Spinal cord (tissue), 9 donors: ENCODE measurements at regions not wholly inside any gene's neighbourhood (a gene's known extent, or its start where the extent isn't known, plus 50 kb on each side); places are given as distances from the start of the nearest gene placed in this dataset.
A peak's percentile ranks its signal among the peaks of the same experiment; 100 is the strongest.

ENCODE experiments used
- DNase-seq, 6 donors: peaks; one replicate each; pipeline versions ENCODE4 v3.0.0 to v3.0.0-alpha.2; 2013 to 2015; ENCODE audit warnings: low spot score in 6 of 6, low read depth in 4 of 6
- H3K27ac ChIP-seq: one replicate; pipeline ENCODE4 v1.5.1; 2013; ENCODE audit warnings: low read depth, low read length, control low read depth
- H3K27me3 ChIP-seq: one replicate; pipeline ENCODE4 v1.6.1; 2013; ENCODE audit warnings: low read length; ENCODE audit not compliant: control insufficient read depth, insufficient read depth
- H3K36me3 ChIP-seq: one replicate; pipeline ENCODE4 v1.6.1; 2013; ENCODE audit warnings: low read length; ENCODE audit not compliant: control insufficient read depth, insufficient read depth
- H3K4me1 ChIP-seq: one replicate; pipeline ENCODE4 v1.6.1; 2013; ENCODE audit warnings: low read length; ENCODE audit not compliant: control insufficient read depth, insufficient read depth
- H3K4me3 ChIP-seq: one replicate; pipeline ENCODE4 v1.5.1; 2013; ENCODE audit warnings: low read depth, low read length, control low read depth
- H3K9me3 ChIP-seq: one replicate; pipeline ENCODE4 v1.6.1; 2013; ENCODE audit warnings: low read length; ENCODE audit not compliant: control insufficient read depth, insufficient read depth
- WGBS: methylation state at CpG from one replicate; pipeline ENCODE4 v1.1.5; 2013; ENCODE audit warnings: missing lambda C conversion rate; ENCODE audit not compliant: insufficient coverage; 5-methylcytosine and 5-hydroxymethylcytosine counted together
- donor health status: healthy.

DNA sequence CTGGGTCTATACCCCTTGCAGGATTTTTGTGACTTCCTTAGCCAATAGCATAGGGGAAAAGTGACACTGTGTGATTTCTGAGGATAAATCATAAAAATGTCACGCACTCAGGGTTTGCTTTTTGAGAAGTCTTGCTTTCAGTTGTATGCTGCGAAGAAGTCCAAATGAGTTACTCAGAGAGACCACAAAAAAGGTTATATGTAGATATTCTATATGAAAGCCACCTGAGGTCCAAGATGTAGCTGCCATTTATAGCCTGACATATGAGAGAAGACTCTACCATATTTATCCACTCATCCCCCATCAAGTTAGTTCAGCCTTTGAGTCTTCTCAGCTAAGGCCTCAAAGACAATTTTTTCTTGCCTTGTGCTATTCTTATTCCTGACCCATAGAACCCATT, 488.3 kb upstream of the MAP2 start:
- H3K4me1 ChIP-seq = no peaks in the 10 kb centered on the region
- DNase-seq = no peak
- WGBS = 94% methylated on average over 2 of the region's 2 CpGs
- H3K9me3 ChIP-seq = no peaks in the 10 kb centered on the region
- no peaks in the 10 kb centered on the region for H3K27me3 ChIP-seq
- no peaks in the 10 kb centered on the region for H3K36me3 ChIP-seq
- no peak overlapping the region for H3K4me3 ChIP-seq
- H3K27ac ChIP-seq = no peak overlapping the region

DNA sequence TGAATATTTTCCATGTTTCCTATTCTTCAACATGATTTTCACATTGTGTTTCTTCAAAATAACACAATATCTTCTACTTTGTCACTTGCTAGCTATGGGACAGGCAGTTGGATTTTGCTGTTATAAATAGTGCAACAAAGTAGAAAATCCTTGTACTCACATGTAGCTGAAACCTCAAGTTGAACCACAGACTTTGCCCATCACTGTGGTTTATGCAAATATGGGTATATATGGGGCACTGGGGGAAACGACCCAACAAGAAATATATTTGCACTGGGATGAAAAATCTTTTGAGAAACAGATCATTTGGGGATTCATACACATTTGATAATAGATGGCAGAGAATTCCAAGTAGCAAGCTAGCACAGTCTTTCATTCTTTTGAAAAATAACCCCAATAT, 486.3 kb upstream of the MAP2 start:
- no peaks in the 10 kb centered on the region for H3K27me3 ChIP-seq
- H3K4me1 ChIP-seq = no peaks in the 10 kb centered on the region
- no peak overlapping the region for H3K27ac ChIP-seq
- no peaks in the 10 kb centered on the region for H3K9me3 ChIP-seq
- H3K36me3 ChIP-seq = no peaks in the 10 kb centered on the region
- no peak for DNase-seq
- no peak overlapping the region for H3K4me3 ChIP-seq
- WGBS = no CpG with 5 or more reads among the region's 1 CpG

DNA sequence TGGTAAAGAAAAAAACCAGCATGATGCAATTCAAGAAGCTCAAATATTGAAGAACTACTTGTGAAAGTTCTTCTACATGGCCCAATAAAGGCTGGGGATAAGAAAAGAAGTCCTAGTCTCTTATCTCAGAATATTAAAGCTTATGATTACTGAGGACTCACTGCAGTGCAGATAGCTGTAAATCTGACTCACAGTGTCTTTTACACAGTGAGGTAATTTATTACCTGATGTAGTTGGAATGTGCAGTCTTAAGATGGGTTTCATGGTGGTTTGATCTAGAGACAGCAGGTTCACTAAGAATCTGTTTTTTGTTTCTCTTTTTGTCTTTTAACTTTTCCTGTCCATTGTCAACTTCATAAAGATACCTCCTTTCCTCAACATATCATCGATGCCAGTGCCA, 484.0 kb upstream of the MAP2 start:
- DNase-seq = no peak
- no peaks in the 10 kb centered on the region for H3K4me1 ChIP-seq
- H3K4me3 ChIP-seq = no peak overlapping the region
- 100% methylated on average over 1 of the region's 1 CpG for WGBS
- no peaks in the 10 kb centered on the region for H3K27me3 ChIP-seq
- no peaks in the 10 kb centered on the region for H3K9me3 ChIP-seq
- no peaks in the 10 kb centered on the region for H3K36me3 ChIP-seq
- H3K27ac ChIP-seq = no peak overlapping the region

DNA sequence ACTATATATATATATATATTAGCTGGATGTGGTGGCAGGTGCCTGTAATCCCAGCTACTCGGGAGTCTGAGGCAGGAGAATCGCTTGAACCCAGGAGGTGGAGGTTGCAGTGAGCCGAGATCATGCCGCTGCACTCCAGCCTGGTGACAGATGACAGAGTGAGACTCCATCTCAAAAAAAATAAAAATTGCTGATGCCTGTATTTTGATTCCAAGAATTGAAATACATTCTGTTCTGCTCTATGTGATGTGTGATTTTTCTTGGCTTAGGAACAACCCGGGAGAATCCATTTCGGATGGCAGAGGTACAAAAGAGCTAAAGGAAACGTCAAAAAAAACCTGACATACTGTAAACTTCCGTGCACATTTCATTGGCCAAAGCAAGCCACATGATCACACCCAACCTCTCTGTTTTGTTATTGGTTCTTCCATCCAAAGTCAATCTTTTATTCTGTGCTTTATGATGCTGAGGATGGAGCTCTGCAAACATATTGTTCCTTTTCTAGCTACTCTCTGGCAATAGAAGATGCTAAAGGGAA, 478.1 kb upstream of the MAP2 start:
- WGBS = 85% methylated on average over 4 of the region's 8 CpGs
- no peak overlapping the region for H3K27ac ChIP-seq
- no peak overlapping the region for H3K4me3 ChIP-seq
- H3K27me3 ChIP-seq = no peaks in the 10 kb centered on the region
- no peaks in the 10 kb centered on the region for H3K9me3 ChIP-seq
- DNase-seq = peak in 1 of 6 donors; percentile 79
- H3K36me3 ChIP-seq = no peaks in the 10 kb centered on the region
- no peaks in the 10 kb centered on the region for H3K4me1 ChIP-seq

DNA sequence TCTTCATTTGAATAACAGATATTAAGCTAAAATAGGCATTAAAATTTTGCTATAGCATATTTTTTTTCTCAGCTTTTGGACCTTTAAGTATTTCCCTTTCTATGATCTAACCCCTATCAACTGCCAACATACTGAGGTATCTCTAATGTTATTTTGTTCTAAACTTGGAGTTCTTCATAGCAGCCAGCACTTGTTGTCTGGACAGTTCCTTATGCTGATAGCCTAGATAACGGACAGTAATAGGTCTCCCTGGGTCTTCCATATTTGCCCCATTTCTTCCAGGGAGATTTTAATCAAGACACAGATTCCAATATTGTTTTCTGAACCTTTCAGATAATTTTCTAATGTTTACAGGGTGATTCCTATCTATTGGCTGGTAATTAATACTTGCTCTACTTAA, 475.8 kb upstream of the MAP2 start:
- H3K36me3 ChIP-seq = no peaks in the 10 kb centered on the region
- H3K4me1 ChIP-seq = no peaks in the 10 kb centered on the region
- DNase-seq = no peak
- H3K27ac ChIP-seq = no peak overlapping the region
- H3K9me3 ChIP-seq = no peaks in the 10 kb centered on the region
- no peaks in the 10 kb centered on the region for H3K27me3 ChIP-seq
- no CpG with 5 or more reads among the region's 1 CpG for WGBS
- H3K4me3 ChIP-seq = no peak overlapping the region

DNA sequence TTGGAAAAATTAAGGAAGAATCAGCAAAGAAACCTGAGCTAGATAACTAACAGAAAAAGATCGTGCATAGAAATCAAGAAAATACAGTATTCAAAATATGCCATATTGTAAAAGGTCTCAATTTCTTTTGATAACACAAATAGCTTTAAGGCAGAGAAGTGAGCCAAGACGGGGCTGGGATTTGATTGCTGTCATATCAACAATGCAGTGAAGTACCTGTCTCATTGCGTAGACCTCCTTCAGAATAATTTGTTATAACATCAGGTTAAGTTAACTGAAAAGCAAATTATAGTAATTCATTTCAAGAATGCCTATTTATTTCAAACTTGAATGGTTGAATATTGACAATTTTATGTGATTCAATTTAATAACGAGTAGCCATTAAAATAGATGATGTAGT, 453.8 kb upstream of the MAP2 start:
- Histone ChIP-seq H3K27ac (no peak overlapping the region), H3K4me3 (no peak overlapping the region), H3K4me1 (no peaks in the 10 kb centered on the region), H3K36me3 (no peaks in the 10 kb centered on the region), H3K27me3 (no peaks in the 10 kb centered on the region), H3K9me3 (no peaks in the 10 kb centered on the region)
- WGBS = no CpG with 5 or more reads among the region's 4 CpGs
- DNase-seq = no peak

DNA sequence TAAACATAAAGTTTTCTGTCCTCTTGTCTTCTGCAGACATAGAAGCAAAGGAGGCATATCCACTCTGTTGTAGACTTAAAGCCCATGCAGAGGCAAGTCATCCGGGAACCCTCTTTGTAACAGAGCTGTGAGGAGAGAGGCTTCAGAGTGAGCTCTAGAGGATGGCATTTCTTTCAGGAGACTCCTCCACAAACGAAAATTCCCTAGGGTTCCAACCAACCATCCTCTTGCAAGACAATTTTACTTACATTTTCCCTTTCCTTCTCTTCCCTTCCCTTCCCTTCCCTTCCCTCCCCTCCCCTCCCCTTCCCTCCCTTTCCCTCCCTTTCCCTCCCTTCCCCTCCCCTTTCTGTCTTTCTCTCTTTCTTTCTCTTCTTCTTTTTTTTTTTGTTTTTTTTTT, 446.3 kb upstream of the MAP2 start:
- Histone ChIP-seq H3K36me3 (no peaks in the 10 kb centered on the region), H3K4me3 (no peak overlapping the region), H3K27me3 (no peaks in the 10 kb centered on the region), H3K4me1 (no peaks in the 10 kb centered on the region), H3K9me3 (no peaks in the 10 kb centered on the region), H3K27ac (no peak overlapping the region)
- 100% methylated on average over 1 of the region's 2 CpGs for WGBS
- no peak for DNase-seq

DNA sequence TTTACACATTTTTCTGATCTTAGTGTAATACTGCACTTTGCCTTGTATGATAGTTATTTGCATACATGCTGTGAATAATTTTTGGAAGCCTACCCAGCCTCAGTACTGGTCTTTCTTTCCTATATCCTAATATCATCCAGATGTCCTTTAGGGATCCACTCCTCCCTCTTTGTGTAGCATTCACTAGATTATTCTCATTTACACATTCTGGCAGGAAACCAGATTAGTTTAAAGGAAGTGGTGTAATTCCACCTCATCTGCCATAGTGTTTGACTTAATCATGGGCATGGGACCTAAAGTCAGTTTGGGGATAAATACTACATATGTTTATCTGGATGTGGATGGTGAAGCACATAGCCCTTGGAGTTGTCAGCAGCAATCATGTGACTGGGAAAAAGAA, 444.9 kb upstream of the MAP2 start:
- no peak for DNase-seq
- no peaks in the 10 kb centered on the region for H3K36me3 ChIP-seq
- H3K27ac ChIP-seq = no peak overlapping the region
- no peak overlapping the region for H3K4me3 ChIP-seq
- no peaks in the 10 kb centered on the region for H3K27me3 ChIP-seq
- no peaks in the 10 kb centered on the region for H3K4me1 ChIP-seq
- no peaks in the 10 kb centered on the region for H3K9me3 ChIP-seq

DNA sequence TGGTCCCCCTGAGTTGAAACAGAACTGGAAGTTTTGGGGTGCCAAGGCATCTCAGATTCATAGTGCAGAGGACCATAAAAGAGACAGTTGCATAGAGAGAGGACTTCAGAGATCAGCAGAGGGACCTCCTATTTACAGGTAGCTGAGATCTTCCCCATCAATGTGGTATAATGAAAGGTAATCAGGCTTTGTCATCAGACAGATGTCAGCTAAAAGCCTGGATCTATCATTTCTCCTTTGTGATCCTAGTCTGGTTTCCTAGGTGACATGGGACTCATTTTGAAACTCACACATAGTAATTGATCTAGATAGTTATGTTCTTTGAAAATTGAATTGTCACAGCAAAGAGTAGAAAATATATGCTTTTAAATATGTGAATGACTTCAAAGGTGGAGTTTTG, 443.5 kb upstream of the MAP2 start:
- Histone ChIP-seq H3K4me1 (no peaks in the 10 kb centered on the region), H3K9me3 (no peaks in the 10 kb centered on the region), H3K4me3 (no peak overlapping the region), H3K27ac (no peak overlapping the region), H3K27me3 (no peaks in the 10 kb centered on the region), H3K36me3 (no peaks in the 10 kb centered on the region)
- no peak for DNase-seq

DNA sequence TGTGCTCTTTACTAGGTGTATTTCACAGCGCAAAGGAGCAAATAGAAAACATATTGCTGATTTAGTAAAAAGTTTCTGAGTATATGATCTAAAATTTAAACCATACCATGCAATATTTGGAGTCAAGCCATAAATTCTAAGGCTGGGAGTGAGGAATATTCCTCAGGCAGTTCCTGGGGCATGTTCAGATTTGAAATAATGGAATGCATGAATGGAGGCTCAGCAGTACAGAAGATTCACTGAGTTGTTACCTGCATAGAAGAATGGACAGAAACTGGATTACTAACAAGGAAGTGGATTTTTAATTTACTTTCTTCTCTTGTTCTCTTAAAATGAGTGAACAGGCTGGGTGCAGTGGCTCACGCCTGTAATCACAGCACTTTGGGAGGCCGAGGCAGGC, 441.0 kb upstream of the MAP2 start:
- no peaks in the 10 kb centered on the region for H3K36me3 ChIP-seq
- no peak for DNase-seq
- 83% methylated on average over 2 of the region's 3 CpGs for WGBS
- H3K4me3 ChIP-seq = no peak overlapping the region
- no peaks in the 10 kb centered on the region for H3K27me3 ChIP-seq
- no peak overlapping the region for H3K27ac ChIP-seq
- H3K4me1 ChIP-seq = no peaks in the 10 kb centered on the region
- no peaks in the 10 kb centered on the region for H3K9me3 ChIP-seq
